ENCODE measurements at regions not wholly inside any gene's neighbourhood (a gene's known extent, or its start where the extent isn't known, plus 50 kb on each side); places are given as distances from the start of the nearest gene placed in this dataset.
"Not testable (repeated sequence)": the region's sequence is repeated elsewhere in the genome, so short reads cannot be mapped to it uniquely, and the experiment has no call there.

- Histone ChIP-seq H3K36me3 (ENCODE audit: control insufficient read depth, insufficient read depth, low read length) (no peaks in the 10 kb centered on the region), H3K27me3 (ENCODE audit: control insufficient read depth, insufficient read depth, low read length) (no peaks in the 10 kb centered on the region), H3K4me3 (ENCODE audit: low read length) (no peak overlapping the region), H3K4me1 (ENCODE audit: control insufficient read depth, insufficient read depth, low read length) (peaks cover 6% of the 10 kb centered on the region), H3K9me3 (replicated peaks; ENCODE audit: control insufficient read depth, low read depth, low read length) (no peaks in the 10 kb centered on the region), H3K27ac (ENCODE audit: low read length) (no peak overlapping the region)
- peak; percentile 75 for DNase-seq
- WGBS (ENCODE audit: insufficient coverage), result no CpG with 5 or more reads among the region's 5 CpGs
These were observed 218.8 kb downstream of the FGF9 start for GRCh38 chr13:21889651-21890050.

- H3K9me3 ChIP-seq (replicated peaks; ENCODE audit: control insufficient read depth, low read depth, low read length); H3K27me3 ChIP-seq (ENCODE audit: control insufficient read depth, insufficient read depth, low read length); H3K4me3 ChIP-seq (ENCODE audit: low read length); H3K36me3 ChIP-seq (ENCODE audit: control insufficient read depth, insufficient read depth, low read length); H3K4me1 ChIP-seq (ENCODE audit: control insufficient read depth, insufficient read depth, low read length); DNase-seq; H3K27ac ChIP-seq (ENCODE audit: low read length): not testable (repeated sequence)
These were observed 219.3 kb downstream of the FGF9 start for GRCh38 chr13:21890220-21890619.

- no peak for DNase-seq
- no peak overlapping the region for H3K4me3 ChIP-seq (ENCODE audit: low read length)
- no peaks in the 10 kb centered on the region for H3K36me3 ChIP-seq (ENCODE audit: control insufficient read depth, insufficient read depth, low read length)
- no peaks in the 10 kb centered on the region for H3K9me3 ChIP-seq (replicated peaks; ENCODE audit: control insufficient read depth, low read depth, low read length)
- H3K27me3 ChIP-seq (ENCODE audit: control insufficient read depth, insufficient read depth, low read length), result no peaks in the 10 kb centered on the region
- 82% methylated on average over 10 of the region's 10 CpGs for WGBS (ENCODE audit: insufficient coverage)
- peaks cover 27% of the 10 kb centered on the region for H3K4me1 ChIP-seq (ENCODE audit: control insufficient read depth, insufficient read depth, low read length)
- no peak overlapping the region for H3K27ac ChIP-seq (ENCODE audit: low read length)
These were observed 223.2 kb downstream of the FGF9 start for GRCh38 chr13:21894091-21894490.

- Histone ChIP-seq H3K4me1 (ENCODE audit: control insufficient read depth, insufficient read depth, low read length) (peaks cover 34% of the 10 kb centered on the region), H3K36me3 (ENCODE audit: control insufficient read depth, insufficient read depth, low read length) (no peaks in the 10 kb centered on the region)
These were observed 224.1 kb downstream of the FGF9 start for GRCh38 chr13:21894703-21895699.

GRCh38 chr13:21895779-21896178 lies 224.9 kb downstream of the FGF9 start:
- Histone ChIP-seq H3K4me1 (ENCODE audit: control insufficient read depth, insufficient read depth, low read length) (peaks cover 34% of the 10 kb centered on the region), H3K9me3 (replicated peaks; ENCODE audit: control insufficient read depth, low read depth, low read length) (no peaks in the 10 kb centered on the region), H3K27ac (ENCODE audit: low read length) (no peak overlapping the region), H3K4me3 (ENCODE audit: low read length) (no peak overlapping the region), H3K36me3 (ENCODE audit: control insufficient read depth, insufficient read depth, low read length) (no peaks in the 10 kb centered on the region), H3K27me3 (ENCODE audit: control insufficient read depth, insufficient read depth, low read length) (no peaks in the 10 kb centered on the region)
- DNase-seq, result no peak
- no CpG with 5 or more reads among the region's 4 CpGs for WGBS (ENCODE audit: insufficient coverage)

More at GRCh38 chr13:21894703-21895699, 224.1 kb downstream of the FGF9 start:
- DNase-seq, result no peak
- Histone ChIP-seq H3K27ac (ENCODE audit: low read length) (no peak overlapping the region), H3K9me3 (replicated peaks; ENCODE audit: control insufficient read depth, low read depth, low read length) (no peaks in the 10 kb centered on the region), H3K4me3 (ENCODE audit: low read length) (no peak overlapping the region), H3K27me3 (ENCODE audit: control insufficient read depth, insufficient read depth, low read length) (no peaks in the 10 kb centered on the region)
- 59% methylated on average over 14 of the region's 22 CpGs for WGBS (ENCODE audit: insufficient coverage)

- no peak overlapping the region for H3K4me3 ChIP-seq (ENCODE audit: low read length)
- no peaks in the 10 kb centered on the region for H3K36me3 ChIP-seq (ENCODE audit: control insufficient read depth, insufficient read depth, low read length)
- peak; percentile 56 for DNase-seq
- H3K27ac ChIP-seq (ENCODE audit: low read length), result no peak overlapping the region
- peaks cover 41% of the 10 kb centered on the region for H3K4me1 ChIP-seq (ENCODE audit: control insufficient read depth, insufficient read depth, low read length)
- no peaks in the 10 kb centered on the region for H3K27me3 ChIP-seq (ENCODE audit: control insufficient read depth, insufficient read depth, low read length)
- WGBS (ENCODE audit: insufficient coverage), result 22% methylated on average over 6 of the region's 6 CpGs
- H3K9me3 ChIP-seq (replicated peaks; ENCODE audit: control insufficient read depth, low read depth, low read length), result no peaks in the 10 kb centered on the region
These were observed 226.3 kb downstream of the FGF9 start for GRCh38 chr13:21897161-21897560.

GRCh38 chr13:21898459-21898858 lies 227.6 kb downstream of the FGF9 start:
- H3K4me1 ChIP-seq (ENCODE audit: control insufficient read depth, insufficient read depth, low read length), result peaks cover 53% of the 10 kb centered on the region
- no peaks in the 10 kb centered on the region for H3K27me3 ChIP-seq (ENCODE audit: control insufficient read depth, insufficient read depth, low read length)
- DNase-seq, result peak; percentile 25
- no CpG with 5 or more reads among the region's 4 CpGs for WGBS (ENCODE audit: insufficient coverage)
- H3K36me3 ChIP-seq (ENCODE audit: control insufficient read depth, insufficient read depth, low read length), result no peaks in the 10 kb centered on the region
- H3K9me3 ChIP-seq (replicated peaks; ENCODE audit: control insufficient read depth, low read depth, low read length), result no peaks in the 10 kb centered on the region
- H3K27ac ChIP-seq (ENCODE audit: low read length), result no peak overlapping the region
- no peak overlapping the region for H3K4me3 ChIP-seq (ENCODE audit: low read length)

GRCh38 chr13:21898945-21899344 lies 228.1 kb downstream of the FGF9 start:
- no peaks in the 10 kb centered on the region for H3K27me3 ChIP-seq (ENCODE audit: control insufficient read depth, insufficient read depth, low read length)
- no peak overlapping the region for H3K27ac ChIP-seq (ENCODE audit: low read length)
- WGBS (ENCODE audit: insufficient coverage), result 56% methylated on average over 6 of the region's 7 CpGs
- H3K36me3 ChIP-seq (ENCODE audit: control insufficient read depth, insufficient read depth, low read length), result no peaks in the 10 kb centered on the region
- peak; percentile 22 for DNase-seq
- H3K4me3 ChIP-seq (ENCODE audit: low read length), result no peak overlapping the region
- H3K9me3 ChIP-seq (replicated peaks; ENCODE audit: control insufficient read depth, low read depth, low read length), result no peaks in the 10 kb centered on the region
- H3K4me1 ChIP-seq (ENCODE audit: control insufficient read depth, insufficient read depth, low read length), result peaks cover 54% of the 10 kb centered on the region

GRCh38 chr13:21901336-21901735 lies 230.5 kb downstream of the FGF9 start:
- Histone ChIP-seq H3K36me3 (ENCODE audit: control insufficient read depth, insufficient read depth, low read length) (no peaks in the 10 kb centered on the region), H3K4me1 (ENCODE audit: control insufficient read depth, insufficient read depth, low read length) (peaks cover 59% of the 10 kb centered on the region), H3K9me3 (replicated peaks; ENCODE audit: control insufficient read depth, low read depth, low read length) (no peaks in the 10 kb centered on the region), H3K4me3 (ENCODE audit: low read length) (no peak overlapping the region), H3K27ac (ENCODE audit: low read length) (peak overlapping the region; percentile 79), H3K27me3 (ENCODE audit: control insufficient read depth, insufficient read depth, low read length) (no peaks in the 10 kb centered on the region)
- WGBS (ENCODE audit: insufficient coverage), result no CpG with 5 or more reads among the region's 2 CpGs
- DNase-seq, result peak; percentile 63

GRCh38 chr13:21901811-21902708 lies 231.2 kb downstream of the FGF9 start:
- Histone ChIP-seq H3K27ac (ENCODE audit: low read length) (peak overlapping the region; percentile 79), H3K4me3 (ENCODE audit: low read length) (no peak overlapping the region), H3K4me1 (ENCODE audit: control insufficient read depth, insufficient read depth, low read length) (peaks cover 53% of the 10 kb centered on the region), H3K36me3 (ENCODE audit: control insufficient read depth, insufficient read depth, low read length) (no peaks in the 10 kb centered on the region), H3K27me3 (ENCODE audit: control insufficient read depth, insufficient read depth, low read length) (no peaks in the 10 kb centered on the region), H3K9me3 (replicated peaks; ENCODE audit: control insufficient read depth, low read depth, low read length) (no peaks in the 10 kb centered on the region)
- DNase-seq, result peak; percentile 81
- 40% methylated on average over 5 of the region's 14 CpGs for WGBS (ENCODE audit: insufficient coverage)

All from muscle of leg (tissue), 3 donors.